ENCODE measurements at regions not wholly inside any gene's neighbourhood (a gene's known extent, or its start where the extent isn't known, plus 50 kb on each side); places are given as distances from the start of the nearest gene placed in this dataset.

DNA sequence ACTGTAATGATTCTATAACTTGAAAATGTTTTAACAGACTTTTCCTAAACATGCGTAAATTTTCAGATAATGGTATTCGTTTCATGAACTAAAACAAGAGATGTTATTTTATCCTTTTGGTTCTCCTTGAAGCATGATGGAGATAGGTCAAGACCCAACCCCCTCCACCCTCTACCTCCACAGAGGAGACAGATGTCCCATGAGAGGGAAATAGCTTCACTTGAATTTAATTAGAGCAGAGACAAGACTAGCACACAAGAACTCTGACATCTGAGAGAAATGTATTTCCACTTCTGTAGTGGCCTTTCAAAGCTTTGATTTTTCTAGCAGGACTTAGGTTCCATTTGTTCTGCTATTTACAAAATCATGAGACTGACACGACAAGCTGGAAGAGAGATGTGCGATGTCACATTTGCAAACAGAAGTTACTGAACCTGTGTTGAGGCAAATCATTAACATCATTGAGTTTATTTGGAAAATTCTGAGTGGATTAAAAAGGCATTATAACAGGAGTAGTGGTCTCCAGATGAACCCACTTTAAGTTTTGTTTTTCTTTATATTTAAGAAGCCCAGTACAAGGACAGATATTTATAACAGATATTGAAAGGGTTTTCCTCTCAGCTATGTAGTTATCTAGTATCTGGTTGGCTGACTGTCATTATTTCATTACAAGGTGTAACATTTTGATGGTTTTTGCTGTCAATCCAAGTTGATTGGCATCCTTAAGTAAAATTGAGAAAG is 276.2 kb downstream of the ASXL3 start:
- H3K4me3 ChIP-seq: no peak overlapping the region
- DNase-seq: no peak
- H3K9me2 ChIP-seq (ENCODE audit: insufficient read depth): no peaks in the 10 kb centered on the region
- TF ChIP-seq EZH2 (IDR thresholded peaks at IDR 0.05; ENCODE audit: insufficient read depth, poor library complexity, severe bottlenecking) (no peak), EZH2phosphoT487 (IDR thresholded peaks at IDR 0.05; ENCODE audit: insufficient read depth, low read depth) (no peak)
- no peaks in the 10 kb centered on the region for H3K9me3 ChIP-seq (ENCODE audit: low read depth)
- no peaks in the 10 kb centered on the region for H3K79me2 ChIP-seq (ENCODE audit: insufficient read depth)
- no peak overlapping the region for H3K9ac ChIP-seq
- H3K27me3 ChIP-seq (replicated peaks; ENCODE audit: insufficient read depth): no peaks in the 10 kb centered on the region
- H4K20me1 ChIP-seq (ENCODE audit: insufficient read depth): no peaks in the 10 kb centered on the region
- 38 to 42% methylated on average over 4 of the region's 4 CpGs for WGBS, 2 experiments (ENCODE audit: low coverage in 1 of 2, low lambda C conversion rate in 2 of 2, missing lambda C conversion rate in 2 of 2)
- H2AFZ ChIP-seq: no peak overlapping the region
- no peaks in the 10 kb centered on the region for H3K4me1 ChIP-seq (ENCODE audit: insufficient read depth)
- H3K27ac ChIP-seq: no peak overlapping the region
- H3K4me2 ChIP-seq (ENCODE audit: unreplicated experiment): no peak overlapping the region
- H3F3A ChIP-seq (ENCODE audit: insufficient read depth): no peaks in the 10 kb centered on the region
- in situ Hi-C loops (cut with MboI): no loop called here
- no peaks in the 10 kb centered on the region for H3K36me3 ChIP-seq (ENCODE audit: low read depth)

GRCh38 chr18:33853187-33853586 is 275.2 kb downstream of the ASXL3 start:
- Histone ChIP-seq H3K9me2 (ENCODE audit: insufficient read depth) (no peaks in the 10 kb centered on the region), H3K79me2 (ENCODE audit: insufficient read depth) (no peaks in the 10 kb centered on the region), H3K27me3 (replicated peaks; ENCODE audit: insufficient read depth) (no peaks in the 10 kb centered on the region), H4K20me1 (ENCODE audit: insufficient read depth) (no peaks in the 10 kb centered on the region), H3K9me3 (ENCODE audit: low read depth) (no peaks in the 10 kb centered on the region), H3K4me3 (no peak overlapping the region), H3K9ac (no peak overlapping the region), H3K4me2 (ENCODE audit: unreplicated experiment) (no peak overlapping the region), H3K36me3 (ENCODE audit: low read depth) (no peaks in the 10 kb centered on the region), H3F3A (ENCODE audit: insufficient read depth) (no peaks in the 10 kb centered on the region), H3K27ac (no peak overlapping the region), H2AFZ (no peak overlapping the region), H3K4me1 (ENCODE audit: insufficient read depth) (no peaks in the 10 kb centered on the region)
- in situ Hi-C loops (cut with MboI): no loop called here
- no peak for DNase-seq
- TF ChIP-seq EZH2 (IDR thresholded peaks at IDR 0.05; ENCODE audit: insufficient read depth, poor library complexity, severe bottlenecking): no peak
- no peak for TF ChIP-seq EZH2phosphoT487 (IDR thresholded peaks at IDR 0.05; ENCODE audit: insufficient read depth, low read depth)
- 1 to 4% methylated on average over 6 of the region's 6 CpGs for WGBS, 2 experiments (ENCODE audit: low coverage in 1 of 2, low lambda C conversion rate in 2 of 2, missing lambda C conversion rate in 2 of 2)

DNA sequence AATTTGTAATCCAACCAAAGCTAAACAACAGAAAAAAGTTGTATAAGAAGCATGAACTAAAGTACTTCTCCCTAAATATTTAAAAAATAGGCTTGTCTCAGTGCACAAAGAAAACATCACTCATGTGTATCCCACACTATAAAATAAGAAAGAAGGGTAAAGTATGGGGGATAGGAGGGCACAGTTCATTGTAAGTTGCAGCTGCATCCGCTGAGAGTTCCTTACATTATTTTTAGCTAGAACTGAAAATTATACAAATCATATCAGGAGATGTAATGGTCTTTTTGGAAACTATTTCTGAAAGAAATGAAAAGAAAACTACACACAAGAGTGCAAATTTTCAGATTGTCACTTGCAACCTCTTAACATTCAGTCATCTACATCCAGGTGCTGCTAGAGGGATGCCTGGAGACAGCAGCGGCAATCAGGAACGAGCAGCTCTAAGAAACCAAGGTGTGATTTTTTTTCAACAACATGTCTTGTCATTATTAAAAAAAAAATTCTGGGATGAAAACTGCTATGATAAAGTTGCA is 273.6 kb downstream of the ASXL3 start:
- no peaks in the 10 kb centered on the region for H3K9me2 ChIP-seq (ENCODE audit: insufficient read depth)
- no peaks in the 10 kb centered on the region for H3K36me3 ChIP-seq (ENCODE audit: low read depth)
- no peak overlapping the region for H3K27ac ChIP-seq
- H4K20me1 ChIP-seq (ENCODE audit: insufficient read depth): no peaks in the 10 kb centered on the region
- no peaks in the 10 kb centered on the region for H3F3A ChIP-seq (ENCODE audit: insufficient read depth)
- no peaks in the 10 kb centered on the region for H3K27me3 ChIP-seq (replicated peaks; ENCODE audit: insufficient read depth)
- no peaks in the 10 kb centered on the region for H3K79me2 ChIP-seq (ENCODE audit: insufficient read depth)
- no peaks in the 10 kb centered on the region for H3K9me3 ChIP-seq (ENCODE audit: low read depth)
- WGBS, 2 experiments (ENCODE audit: low coverage in 1 of 2, low lambda C conversion rate in 2 of 2, missing lambda C conversion rate in 2 of 2): 41 to 43% methylated on average over 3 of the region's 3 CpGs
- H3K4me3 ChIP-seq: no peak overlapping the region
- H3K9ac ChIP-seq: no peak overlapping the region
- no peak overlapping the region for H3K4me2 ChIP-seq (ENCODE audit: unreplicated experiment)
- H2AFZ ChIP-seq: no peak overlapping the region
- no peak for DNase-seq
- TF ChIP-seq EZH2 (IDR thresholded peaks at IDR 0.05; ENCODE audit: insufficient read depth, poor library complexity, severe bottlenecking) (no peak), EZH2phosphoT487 (IDR thresholded peaks at IDR 0.05; ENCODE audit: insufficient read depth, low read depth) (no peak)
- in situ Hi-C loops (cut with MboI): no loop called here
- no peaks in the 10 kb centered on the region for H3K4me1 ChIP-seq (ENCODE audit: insufficient read depth)

GRCh38 chr18:33849731-33850130 is 271.7 kb downstream of the ASXL3 start:
- Histone ChIP-seq H3K9ac (no peak overlapping the region), H3F3A (ENCODE audit: insufficient read depth) (no peaks in the 10 kb centered on the region), H3K79me2 (ENCODE audit: insufficient read depth) (no peaks in the 10 kb centered on the region), H3K9me3 (ENCODE audit: low read depth) (no peaks in the 10 kb centered on the region), H3K27me3 (replicated peaks; ENCODE audit: insufficient read depth) (no peaks in the 10 kb centered on the region), H3K36me3 (ENCODE audit: low read depth) (no peaks in the 10 kb centered on the region), H3K27ac (no peak overlapping the region), H3K4me1 (ENCODE audit: insufficient read depth) (no peaks in the 10 kb centered on the region), H4K20me1 (ENCODE audit: insufficient read depth) (no peaks in the 10 kb centered on the region), H3K4me2 (ENCODE audit: unreplicated experiment) (no peak overlapping the region), H2AFZ (no peak overlapping the region), H3K4me3 (no peak overlapping the region), H3K9me2 (ENCODE audit: insufficient read depth) (no peaks in the 10 kb centered on the region)
- in situ Hi-C loops (cut with MboI): loop anchor here (25.0 kb wide), 1 partner anchor 463 kb away; no protein-coding TSS in a partner anchor
- 0 to 1% methylated on average over 4 of the region's 4 CpGs for WGBS, 2 experiments (ENCODE audit: low coverage in 1 of 2, low lambda C conversion rate in 2 of 2, missing lambda C conversion rate in 2 of 2)
- TF ChIP-seq EZH2 (IDR thresholded peaks at IDR 0.05; ENCODE audit: insufficient read depth, poor library complexity, severe bottlenecking): no peak
- TF ChIP-seq EZH2phosphoT487 (IDR thresholded peaks at IDR 0.05; ENCODE audit: insufficient read depth, low read depth): no peak
- DNase-seq: no peak
